HG03097 (cell line): ENCODE measurements at regions not wholly inside any gene's neighbourhood (a gene's known extent, or its start where the extent isn't known, plus 50 kb on each side); places are given as distances from the start of the nearest gene placed in this dataset.

ENCODE experiments used
- ATAC-seq: cut with Tn5 transposase; IDR thresholded peaks from one replicate; pipeline ENCODE4 v1.9.1; 2021; ENCODE audit not compliant: unreplicated experiment, low FRiP score

DNA sequence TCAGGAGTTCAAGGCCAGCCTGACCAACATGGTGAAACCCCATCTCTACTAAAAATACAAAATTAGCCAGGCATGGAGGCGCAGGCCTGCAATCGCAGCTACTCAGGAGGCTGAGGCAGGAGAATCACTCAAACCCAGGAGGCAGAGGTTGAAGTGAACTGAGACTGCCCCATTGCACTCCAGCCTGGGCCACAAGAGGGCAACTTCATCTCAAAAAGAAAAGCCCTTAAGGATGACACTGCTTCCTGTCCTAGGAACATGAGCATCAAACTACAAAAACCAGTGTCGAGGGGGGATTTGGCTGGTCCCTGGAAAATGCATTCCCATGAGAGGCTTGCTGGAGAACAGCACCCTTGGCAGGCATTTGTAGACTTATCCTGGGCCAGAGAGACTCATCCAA is 449.5 kb upstream of the PSMD7 start:
- no peak for ATAC-seq

GRCh38 chr16:73846356-73846755 is 450.3 kb upstream of the PSMD7 start:
- no peak for ATAC-seq

DNA sequence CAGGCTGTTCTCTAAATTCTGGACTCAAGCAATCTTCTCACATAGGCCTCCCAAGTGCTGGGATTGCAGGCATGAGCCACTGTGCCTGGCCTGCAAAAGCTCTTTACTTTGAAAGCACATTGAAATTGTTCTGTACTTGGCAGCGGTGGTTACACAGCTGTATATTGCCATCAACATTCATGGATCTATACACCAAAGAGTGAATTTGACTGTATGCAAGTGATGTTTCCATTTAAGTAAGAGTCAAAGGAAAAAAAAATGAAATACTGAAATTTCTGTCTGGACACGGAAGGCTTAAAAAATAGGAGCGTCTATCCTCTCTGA is 450.6 kb upstream of the PSMD7 start:
- no peak for ATAC-seq

- ATAC-seq, result no peak
Measured at GRCh38 chr16:73845238-73846006, 451.2 kb upstream of the PSMD7 start.

- ATAC-seq, result no peak
Measured at GRCh38 chr16:73840728-73841127, 455.9 kb upstream of the PSMD7 start.

GRCh38 chr16:73831220-73831619 is 465.4 kb upstream of the PSMD7 start:
- ATAC-seq, result no peak

GRCh38 chr16:73823205-73823849 is 473.3 kb upstream of the PSMD7 start:
- no peak for ATAC-seq

DNA sequence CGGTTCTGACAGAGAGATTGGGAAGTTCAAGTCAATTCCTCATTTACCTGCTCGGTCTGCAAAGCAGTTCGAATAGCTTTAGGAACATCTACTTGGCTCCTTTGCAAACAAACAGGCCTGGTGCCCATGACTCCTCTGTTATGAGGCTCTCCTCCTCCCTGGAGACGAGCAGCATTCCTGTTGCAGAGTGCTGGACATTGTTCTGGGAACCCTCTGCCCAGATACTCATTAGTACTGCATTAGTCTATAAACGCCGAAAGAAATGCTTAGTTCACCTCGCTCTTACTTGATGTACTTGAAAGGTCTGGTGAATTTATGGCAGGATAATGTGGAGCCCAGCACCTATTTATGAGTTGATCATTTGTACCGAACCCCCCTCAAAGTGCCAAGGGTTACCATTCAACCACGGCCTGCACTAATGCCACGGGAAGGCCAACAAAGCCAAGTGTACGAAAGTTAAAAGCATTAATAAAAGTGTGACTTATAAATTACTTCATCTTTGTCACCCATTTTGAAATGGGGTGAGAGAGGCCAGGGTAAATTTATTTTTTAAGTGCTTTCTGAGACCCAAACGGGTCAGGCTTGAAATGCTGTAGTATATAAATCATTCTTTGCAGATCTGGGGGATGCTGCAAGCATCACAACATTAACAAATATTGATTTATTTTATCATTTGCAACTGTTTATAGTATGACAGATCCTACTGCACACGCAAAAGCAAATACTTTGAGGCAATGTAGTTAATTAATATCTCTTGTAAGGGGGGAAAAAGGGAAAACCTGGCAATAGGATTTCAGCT is 478.9 kb upstream of the PSMD7 start:
- no peak for ATAC-seq

GRCh38 chr16:73813527-73813926 is 483.1 kb upstream of the PSMD7 start:
- ATAC-seq, result no peak

- no peak for ATAC-seq
Measured at GRCh38 chr16:73804456-73804855, 492.2 kb upstream of the PSMD7 start.

GRCh38 chr16:73798471-73798870 is 498.1 kb upstream of the PSMD7 start:
- no peak for ATAC-seq

DNA sequence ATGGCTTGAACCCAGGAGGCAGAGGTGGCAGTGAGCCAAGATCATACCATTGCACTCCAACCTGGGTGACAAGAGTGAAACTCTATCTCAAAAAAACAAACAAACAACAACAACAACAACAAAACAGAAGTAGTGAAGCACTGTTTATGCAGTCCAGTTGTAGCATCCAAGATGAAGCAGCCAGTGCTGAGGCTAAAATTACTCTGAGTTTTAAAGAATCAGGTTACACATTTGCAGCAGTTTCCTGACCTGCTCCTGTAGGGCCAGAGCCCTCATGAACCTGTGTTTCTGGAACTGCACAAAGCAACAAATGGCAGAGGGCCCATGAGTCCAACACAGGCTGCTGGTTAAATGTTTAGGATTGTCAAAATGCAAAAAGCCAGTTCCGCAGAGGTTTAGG is 499.5 kb upstream of the PSMD7 start:
- no peak for ATAC-seq

DNA sequence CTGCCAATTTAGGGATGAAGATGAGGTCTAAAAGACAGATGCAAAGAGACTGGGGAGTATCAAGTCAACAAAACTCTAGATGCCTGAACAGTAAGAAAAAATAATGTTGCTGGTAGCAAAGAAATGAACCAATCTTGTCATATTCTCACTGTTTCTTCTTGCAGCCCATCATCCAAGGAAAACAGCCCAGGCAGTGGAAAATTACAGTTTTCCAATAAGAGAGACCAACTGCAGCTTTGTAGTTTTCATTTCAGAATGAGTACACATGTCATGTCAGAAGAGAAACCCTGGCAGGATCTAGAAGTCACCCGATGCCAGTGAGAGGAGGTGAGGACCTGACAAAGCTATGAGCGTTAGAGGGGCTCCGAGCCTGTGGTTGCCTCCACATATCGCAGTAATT is 500.4 kb upstream of the PSMD7 start:
- ATAC-seq, result no peak

GRCh38 chr16:73794994-73795393 is 501.6 kb upstream of the PSMD7 start:
- no peak for ATAC-seq

DNA sequence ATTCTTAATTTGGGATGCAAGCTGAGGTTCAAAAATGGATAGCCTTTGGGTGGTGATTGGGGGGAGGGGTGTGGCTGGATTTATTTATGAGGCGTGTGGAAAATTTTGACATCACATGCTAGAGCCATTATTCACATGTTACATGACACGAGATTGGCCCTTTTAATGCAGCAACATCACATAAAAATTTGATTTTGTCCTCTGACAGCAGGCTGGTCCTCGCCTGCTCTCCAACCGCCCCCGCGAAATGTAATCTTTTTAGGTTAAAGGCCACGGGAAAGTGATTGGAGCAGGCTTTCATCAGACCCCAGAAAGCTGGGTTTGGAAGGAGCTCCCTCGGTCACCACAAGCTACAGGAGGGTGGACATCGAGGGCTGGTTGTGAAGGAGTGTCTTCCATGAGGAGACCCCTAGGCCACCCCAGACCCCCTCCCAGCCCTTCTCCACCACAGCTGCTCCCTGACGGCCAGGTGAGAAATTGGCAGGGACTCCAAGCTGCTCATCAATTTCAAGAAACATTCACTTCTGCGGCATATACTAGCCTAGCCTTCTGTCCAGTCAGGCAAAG is 502.7 kb upstream of the PSMD7 start:
- no peak for ATAC-seq

- no peak for ATAC-seq
Measured at GRCh38 chr16:73793260-73793659, 503.4 kb upstream of the PSMD7 start.

- ATAC-seq, result no peak
Measured at GRCh38 chr16:73792199-73793020, 504.2 kb upstream of the PSMD7 start.

DNA sequence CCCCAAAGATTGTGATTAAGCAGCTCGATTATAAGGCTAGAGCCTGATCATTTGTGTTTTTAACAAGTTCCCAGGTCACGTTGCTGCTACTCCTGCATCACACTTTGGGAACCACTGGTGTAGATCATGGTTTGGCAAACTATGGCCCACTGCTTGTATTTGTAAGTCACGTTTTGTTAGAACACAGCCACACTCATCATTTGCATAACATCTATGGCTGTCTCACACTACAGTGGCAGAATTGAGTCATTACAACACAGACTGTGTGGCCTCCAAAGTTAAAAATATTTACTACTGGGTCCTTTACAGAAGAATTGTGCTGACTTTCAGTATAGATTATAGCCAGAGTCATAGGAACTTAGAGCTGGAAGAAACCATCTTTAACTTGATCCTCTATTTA is 515.3 kb upstream of the PSMD7 start:
- ATAC-seq, result no peak

DNA sequence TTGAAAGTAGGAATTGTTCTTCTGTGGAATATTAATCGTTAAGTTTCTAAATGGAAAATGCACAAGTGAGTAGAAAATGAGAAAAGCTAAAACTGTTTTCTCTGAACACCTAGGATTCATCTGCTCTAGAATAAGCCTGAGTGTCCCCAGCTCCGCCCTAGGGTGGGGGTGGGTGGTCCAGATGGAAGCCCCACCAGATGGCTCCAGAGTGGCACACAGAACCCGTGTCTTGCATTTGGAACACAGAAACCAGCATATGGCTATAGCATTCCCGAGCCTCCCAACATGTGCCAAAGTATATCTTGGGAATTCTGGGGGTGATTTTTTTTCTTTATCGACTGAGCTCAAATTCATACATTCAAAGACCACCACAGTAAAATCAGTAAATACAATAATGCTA is 517.7 kb upstream of the PSMD7 start:
- ATAC-seq, result no peak

DNA sequence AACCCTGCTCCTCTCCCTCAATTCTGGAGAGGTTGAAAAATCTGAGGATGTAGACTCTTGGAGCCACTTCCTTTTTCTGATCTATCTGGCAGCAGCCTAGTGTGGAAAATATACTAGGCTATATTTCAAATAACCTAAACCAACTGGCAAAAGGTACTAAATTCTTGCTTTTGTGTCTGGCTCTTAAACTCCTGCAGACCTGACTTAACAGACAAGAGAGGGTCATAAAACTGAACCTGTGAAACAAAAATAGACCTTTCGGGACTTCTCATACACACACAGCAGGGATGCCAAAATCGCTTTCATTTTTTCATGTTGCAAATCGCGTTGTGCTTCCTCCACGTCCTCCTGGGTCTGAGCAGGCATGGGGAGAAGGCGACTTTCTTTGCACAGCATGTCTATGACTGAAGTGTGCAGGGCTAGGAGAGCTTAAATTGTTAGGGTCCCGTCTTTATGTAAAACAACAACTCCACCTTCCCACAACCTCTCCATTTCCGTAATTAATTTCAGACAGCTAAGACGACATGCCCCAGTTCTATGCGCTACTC is 520.7 kb upstream of the PSMD7 start:
- ATAC-seq, result no peak
